Bone marrow (tissue), 2 donors: ENCODE measurements at regions not wholly inside any gene's neighbourhood (a gene's known extent, or its start where the extent isn't known, plus 50 kb on each side); places are given as distances from the start of the nearest gene placed in this dataset.

Experiments used
- DNase-seq, 2 donors: peaks; one replicate each; lab custom pipeline; 2025; lab: John Stamatoyannopoulos, UW

DNA sequence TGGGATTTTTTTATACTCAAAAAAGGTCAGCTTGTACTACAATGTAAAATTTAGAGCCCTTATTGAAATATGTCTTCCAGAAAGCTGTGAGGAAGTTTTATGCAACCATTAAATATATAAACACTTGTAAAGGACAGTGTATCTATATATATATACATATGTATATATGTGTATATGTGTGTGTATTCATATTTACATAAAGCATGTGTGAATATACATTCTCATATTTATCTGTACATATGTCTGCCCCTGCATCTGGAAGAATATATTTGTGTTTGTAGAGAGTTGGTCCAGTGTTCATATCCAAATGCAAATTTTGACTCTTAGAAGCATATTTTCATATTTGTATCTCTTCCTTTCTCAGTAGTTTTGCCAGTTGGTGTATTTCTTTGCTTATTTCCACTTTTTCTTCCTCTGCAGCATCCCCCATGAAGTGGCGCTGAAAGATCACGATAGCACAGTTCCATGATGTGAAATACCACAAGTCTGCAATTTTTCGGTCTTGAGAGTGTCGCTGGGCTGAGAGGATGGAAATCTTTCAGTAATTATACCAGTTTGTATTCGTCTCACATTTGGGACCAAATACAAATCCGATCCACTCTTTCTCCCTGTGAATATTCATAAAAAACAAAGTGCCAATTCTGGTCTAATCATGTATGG, 311.7 kb upstream of the DPH6 start:
- DNase-seq, result no peak

DNA sequence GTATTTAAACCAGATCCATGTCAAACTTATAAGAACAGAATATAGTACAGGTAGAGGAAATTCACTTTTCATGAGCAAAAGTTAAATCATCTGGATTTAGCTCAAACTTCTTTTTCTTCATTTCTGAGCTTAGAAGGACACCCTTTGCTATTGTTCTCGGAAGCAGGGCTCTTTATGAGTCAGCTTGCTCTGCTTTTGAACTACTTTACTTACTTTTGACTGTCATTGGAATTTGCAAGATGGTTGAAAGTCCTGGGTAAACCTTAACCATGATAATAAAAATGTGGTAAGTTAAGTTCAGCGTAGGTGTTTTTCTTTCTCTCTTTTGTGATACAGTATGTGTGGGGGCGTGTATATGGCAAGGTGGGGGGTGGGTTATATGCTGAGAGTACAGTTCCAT, 312.7 kb upstream of the DPH6 start:
- DNase-seq, result no peak

DNA sequence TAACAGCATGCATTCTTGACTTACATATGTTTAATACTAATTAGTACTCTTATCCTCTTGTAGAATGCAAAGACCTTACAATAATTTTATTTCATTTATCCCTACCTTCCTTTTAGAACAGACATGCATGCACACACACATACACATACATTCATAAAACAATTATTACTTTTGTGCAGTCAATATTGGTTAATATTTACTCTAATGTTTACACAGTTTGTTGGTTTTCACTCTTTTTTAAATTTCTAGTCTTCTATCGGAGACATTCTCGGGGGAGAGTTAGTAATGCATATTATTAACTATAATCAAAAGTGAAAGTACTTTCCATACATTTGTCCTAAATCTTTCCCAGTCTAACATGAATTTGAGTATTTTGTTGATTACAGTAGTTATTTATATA, 317.7 kb upstream of the DPH6 start:
- no peak for DNase-seq

DNA sequence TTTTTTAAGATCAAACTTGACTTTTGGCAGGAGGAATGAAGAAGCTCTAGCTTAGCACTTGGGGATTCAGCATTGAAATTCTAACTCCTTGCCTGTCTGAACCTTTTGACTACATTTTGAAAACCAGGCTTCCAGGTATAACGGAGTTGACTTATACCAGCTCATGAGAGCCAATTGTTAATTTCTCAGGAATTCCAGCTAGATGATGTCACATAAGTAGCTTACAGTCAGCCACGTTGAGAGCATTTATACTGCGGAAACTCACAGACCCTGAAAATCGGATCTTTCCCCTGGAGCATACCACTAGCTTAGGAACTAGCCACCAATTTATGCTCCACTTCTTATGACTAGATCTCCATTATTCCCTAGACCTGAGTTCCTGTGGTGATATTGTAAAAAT, 321.4 kb upstream of the DPH6 start:
- no peak for DNase-seq

DNA sequence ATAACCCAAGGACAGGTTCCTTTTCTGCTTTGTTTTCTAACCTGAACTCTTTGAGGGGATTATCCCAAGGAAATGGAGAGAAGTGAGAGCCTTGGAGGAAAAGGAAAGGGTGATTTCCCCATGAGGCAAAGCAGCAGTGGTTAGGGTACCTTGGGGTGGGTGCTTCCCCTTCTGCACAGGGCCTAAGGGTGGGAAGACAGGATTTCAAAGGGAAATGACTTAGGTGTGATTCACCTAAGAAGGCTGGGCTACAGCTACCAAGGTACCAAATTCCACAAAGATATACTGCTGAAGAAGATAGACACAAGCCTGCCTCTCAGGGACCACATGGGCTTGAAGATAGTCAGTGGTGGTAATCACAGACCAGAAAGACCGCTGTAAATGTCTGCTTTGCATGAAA, 325.3 kb upstream of the DPH6 start:
- no peak for DNase-seq

DNA sequence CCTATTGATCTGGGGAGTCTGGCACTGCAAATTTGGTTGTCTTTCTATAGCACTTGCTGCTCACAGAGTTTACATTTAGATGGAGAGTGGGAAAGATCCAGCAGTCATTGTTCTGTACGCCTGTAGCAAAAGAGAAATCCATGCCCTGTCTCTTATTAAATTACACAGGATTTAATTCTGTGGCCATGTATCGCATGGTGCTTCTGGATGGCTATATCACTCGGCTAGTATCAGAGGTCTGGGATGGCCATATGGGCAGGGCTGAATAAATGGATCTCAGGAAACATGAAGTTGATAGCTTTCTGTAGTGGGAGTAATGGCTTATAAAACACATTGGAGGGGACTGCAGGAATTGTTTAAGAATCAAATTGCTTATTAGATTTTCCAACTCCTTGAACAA, 325.8 kb upstream of the DPH6 start:
- no peak for DNase-seq

DNA sequence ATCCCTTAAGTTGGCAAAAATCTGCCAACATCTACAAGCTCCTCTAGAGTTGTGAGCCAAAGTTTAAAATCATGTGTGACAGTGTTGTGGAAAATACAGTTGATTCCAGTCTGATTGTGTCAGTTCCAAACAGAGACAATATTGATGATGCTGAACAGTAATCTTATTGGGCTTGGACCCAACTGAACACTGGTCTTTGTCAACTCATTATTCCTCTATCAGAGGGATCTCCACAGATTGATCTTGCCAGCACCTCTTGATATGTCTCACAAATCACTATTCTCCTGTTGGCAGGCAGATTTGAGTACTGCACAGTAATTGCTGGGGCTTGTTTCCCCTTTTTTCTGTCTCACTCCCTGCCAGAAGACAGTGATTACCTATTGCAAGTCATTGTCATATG, 326.6 kb upstream of the DPH6 start:
- no peak for DNase-seq

DNA sequence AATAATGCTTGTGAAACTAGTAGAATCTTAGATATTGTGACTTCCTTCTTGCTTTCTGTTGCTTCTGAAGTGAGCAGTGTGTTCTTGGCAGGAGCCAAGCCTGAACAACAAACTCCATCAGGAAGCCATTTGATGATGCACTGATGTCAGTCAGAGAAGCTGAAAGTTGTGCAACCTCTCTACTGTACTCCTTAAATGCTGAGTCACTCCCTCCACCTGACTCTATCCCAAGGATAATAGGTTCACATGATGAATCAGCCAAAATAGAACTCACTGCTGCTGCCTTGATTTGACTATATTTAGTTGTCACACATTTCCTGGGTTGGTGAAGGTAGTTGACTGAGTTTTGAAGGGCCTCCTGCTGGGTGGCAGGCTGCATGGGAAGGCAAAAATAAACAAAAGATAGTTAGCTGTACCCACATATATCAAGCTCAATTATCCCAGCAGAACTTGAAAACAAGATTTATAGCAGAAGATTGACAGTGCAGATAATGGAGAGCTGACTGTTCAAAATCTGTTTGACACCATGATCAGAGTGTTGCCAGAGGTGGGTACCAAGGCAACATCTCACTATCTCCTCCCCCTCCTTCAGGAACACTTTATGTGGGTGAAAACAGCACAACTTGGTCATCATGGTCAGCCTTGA, 328.4 kb upstream of the DPH6 start:
- no peak for DNase-seq

DNA sequence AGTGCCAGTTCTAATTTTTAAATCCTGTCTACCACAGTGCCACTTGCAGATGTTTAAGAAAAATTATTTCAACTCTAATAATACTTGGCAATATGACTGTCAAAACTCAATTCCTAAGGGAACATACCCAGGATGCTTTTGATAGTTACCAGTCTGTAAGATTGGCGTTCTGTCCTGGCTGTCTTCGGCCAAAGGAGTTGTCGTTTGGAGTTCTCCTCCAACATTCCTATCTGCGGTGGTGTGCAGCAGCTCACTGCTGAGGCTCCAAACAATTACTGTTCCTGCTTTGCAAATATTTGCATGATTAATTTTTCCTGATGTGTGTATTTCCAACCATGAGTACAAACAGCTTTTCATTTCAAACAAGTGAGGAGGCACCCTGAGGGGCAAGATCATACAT, 330.8 kb upstream of the DPH6 start:
- DNase-seq, result no peak

DNA sequence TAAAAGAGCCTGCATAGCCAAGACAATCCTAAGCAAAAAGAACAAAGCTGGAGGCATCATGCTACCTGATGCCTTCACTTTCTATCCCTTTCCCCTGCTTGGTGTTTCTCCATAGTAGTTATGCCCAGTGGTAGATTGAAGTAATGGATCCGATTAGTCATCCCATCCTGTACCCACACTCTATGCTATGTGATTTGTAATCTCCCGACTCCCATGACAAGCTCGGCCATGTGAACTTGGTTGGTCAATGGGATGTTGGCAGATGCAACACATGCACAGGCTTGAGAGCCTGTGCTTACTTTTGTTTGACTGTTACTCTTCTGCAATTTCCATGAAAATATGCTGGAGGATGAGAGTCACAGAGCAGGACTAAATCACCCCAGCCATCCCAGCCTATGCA, 334.9 kb upstream of the DPH6 start:
- no peak for DNase-seq

DNA sequence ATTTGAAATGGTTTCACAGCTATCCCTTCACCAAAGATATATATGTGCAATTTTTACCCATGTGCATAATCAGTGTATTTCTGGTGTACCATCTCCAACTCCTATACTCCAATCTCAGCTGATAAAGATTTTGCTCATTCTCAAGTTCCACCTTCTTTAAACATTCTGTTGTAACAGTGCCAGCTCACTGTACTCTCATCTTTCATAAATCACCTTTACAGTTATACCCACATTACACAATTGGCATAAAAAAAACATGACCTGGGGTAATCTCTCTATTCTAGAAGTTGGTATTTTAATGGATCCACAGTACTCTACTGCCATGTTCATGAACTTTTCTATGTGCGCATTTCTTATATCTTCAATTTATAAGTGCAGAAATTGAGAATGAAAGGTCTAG, 339.9 kb upstream of the DPH6 start:
- DNase-seq, result no peak

DNA sequence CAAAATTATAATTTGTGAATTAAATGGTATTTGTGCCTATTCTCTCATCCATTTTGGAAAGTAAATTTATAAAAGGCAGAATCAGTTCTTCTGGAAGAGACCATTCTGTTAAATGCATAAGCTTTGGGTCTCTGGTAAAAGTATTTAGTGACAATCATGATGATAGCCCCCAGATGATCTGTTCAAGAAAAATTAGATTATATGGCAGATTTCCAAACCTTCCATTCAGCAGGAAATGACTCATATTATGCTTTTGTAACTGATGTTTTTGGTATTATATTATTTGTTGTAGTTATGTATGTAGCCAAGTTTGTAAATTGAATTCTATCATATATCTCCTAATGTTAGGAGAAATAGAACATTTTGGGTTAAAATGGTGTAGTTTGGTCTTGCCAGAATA, 340.8 kb upstream of the DPH6 start:
- no peak for DNase-seq

DNA sequence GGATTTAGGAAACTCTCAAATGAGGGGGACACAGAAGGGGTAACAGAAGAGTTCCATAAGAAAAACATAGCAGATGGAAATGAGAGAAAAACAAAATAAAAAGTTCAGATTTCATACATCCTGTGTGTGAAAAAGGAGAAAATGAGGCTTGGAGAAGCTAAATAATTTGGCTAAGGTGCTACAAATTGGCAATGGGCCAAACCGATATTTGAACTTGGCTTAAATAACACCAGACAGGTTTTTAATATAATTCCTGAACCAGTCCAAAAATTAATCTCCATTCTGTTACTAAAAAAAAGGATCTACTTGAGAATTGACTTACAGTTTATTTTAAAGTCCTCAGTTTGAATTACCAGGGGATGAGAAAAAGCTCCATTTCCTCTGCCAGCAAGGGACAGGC, 342.9 kb upstream of the DPH6 start:
- DNase-seq, result no peak

DNA sequence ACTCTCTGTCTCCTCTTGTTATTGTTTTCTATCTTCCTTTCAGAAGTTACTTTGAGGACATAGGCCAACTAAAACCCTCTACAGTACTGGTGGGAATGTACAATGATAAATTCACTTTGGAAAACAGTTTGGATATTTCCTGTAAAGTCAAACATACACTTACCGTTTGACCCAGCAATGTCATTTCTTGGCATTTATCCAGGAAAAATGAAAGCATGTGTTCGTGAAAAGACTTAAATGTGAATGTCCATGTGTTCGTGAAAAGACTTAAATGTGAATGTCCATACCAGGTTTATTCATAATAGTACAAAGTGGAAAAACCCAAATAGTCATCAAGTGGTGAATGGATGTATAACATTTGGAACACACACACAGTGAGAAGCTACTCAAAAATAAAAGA, 361.5 kb upstream of the DPH6 start:
- no peak for DNase-seq

DNA sequence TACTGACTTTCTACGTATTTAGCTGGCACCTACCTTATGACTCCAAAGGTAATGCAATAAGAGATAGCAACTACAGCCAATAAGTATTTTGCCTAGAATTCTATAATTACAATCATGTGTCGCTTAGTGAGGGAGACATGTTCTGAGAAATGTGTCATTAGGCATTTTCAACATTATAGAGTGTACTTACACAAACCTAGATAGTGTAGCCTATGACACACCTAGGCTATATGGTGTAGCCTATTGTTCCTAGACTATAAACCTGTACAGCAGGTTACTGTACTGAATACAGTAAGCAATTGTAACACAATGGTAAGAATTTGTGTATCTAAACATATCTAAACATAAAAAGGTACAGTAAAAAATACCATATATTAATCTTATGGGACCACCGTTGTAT, 363.4 kb upstream of the DPH6 start:
- DNase-seq, result no peak

DNA sequence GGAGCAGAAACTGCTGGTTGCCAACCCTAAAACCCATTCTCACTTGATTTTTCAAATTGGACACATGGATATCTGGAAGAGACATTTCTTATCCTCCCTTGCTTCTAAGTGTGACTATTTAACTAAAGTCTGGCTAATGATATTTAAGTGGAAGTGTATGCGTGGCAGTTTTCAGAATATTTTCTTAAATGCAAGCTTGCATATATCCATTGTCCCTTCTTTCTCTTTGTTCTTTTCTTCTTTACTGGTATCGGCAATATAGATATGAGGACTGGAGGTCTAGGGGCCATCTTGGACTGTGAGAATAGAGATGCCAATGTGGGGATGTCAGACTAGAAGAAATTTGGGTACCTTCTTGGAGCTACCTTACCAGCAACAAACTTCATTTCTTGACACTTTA, 364.3 kb upstream of the DPH6 start:
- DNase-seq, result no peak

DNA sequence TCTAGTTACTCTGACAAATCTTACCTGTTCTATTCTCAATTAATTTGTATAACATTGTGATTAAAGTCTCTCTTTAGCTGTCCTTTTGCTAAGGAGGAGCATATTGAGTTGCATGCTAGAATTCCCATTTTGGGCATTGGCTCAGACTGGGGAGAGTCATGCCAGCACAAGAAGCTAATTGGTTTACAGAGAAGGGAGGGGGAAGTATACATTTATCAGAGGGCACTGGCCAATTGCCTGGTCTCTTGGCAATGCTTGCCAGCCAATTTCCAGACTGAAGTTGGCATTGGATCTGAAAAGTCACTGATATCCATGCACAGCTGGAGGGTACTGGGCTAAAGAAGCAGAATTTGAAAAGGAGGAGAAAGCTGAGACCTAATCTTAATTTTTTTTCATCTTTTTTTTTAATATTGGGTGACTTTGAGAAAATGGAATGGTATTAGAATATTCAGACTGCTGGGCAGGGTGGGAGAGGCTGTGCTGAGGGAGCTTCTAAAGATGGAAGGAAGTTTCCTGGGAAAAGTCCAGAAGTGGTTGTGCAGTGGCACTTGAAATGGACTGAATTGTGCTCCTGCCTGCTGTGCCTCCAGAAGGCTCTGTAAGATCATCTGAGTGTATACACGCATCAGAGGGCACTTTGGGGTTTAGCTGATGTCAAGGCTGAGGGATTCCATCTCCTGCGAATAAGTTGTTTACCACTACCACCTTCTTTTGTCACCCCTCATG, 365.2 kb upstream of the DPH6 start:
- DNase-seq, result no peak

DNA sequence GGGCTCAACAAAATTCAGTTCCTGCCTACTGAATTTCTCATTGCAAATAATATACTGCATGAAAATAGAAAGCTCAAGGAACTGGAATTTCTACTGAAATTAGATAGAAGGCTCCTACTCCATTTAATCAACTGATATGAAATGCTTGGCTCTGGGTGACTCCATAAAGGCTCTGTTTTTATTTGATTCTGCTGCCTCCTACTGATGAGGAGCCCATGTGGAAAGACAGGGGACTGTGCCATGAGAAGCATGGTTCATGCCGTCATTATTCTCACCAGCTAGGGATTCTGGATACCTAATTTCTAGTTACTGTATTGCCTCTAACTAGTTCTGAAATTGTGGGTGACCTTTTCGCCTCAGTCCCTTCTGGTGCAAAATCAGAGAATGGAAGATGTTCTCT, 366.2 kb upstream of the DPH6 start:
- no peak for DNase-seq

DNA sequence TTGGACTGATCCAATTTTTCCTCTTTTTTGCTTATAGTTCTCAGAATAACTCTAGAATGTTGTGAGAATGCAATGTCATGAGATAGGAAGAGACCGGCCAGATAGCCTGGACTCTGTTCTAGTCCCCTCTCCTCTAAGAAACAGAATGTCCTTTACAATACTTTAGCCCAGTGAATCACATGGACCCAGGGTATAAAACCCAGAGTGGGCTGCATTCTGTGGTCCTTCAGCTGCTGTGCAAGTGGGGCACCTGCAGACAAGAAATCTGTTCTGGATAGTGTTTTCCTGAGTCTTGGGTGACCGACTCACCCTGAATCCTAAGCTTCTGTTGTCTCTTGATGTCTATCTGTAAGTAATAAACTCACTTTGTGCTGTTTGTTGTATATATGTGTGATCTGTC, 368.6 kb upstream of the DPH6 start:
- no peak for DNase-seq

DNA sequence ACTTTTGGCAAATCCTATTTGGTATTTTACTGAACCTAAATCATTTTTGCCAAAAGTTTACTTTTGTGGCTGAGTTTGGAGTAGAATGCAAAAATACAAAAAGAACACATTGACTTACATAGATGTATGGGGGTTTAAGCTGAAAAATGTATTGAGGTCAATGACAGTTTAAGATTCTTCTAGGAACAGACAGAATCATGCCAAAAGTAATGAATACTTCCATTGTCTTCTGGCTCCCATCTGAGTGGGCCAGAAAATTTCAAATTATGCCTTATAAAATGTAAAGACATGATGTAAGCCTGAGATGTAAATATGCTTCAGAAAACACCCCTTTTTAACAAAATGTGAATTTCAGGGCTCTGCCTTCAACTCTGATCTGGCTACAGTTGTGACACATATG, 375.1 kb upstream of the DPH6 start:
- DNase-seq, result no peak

DNA sequence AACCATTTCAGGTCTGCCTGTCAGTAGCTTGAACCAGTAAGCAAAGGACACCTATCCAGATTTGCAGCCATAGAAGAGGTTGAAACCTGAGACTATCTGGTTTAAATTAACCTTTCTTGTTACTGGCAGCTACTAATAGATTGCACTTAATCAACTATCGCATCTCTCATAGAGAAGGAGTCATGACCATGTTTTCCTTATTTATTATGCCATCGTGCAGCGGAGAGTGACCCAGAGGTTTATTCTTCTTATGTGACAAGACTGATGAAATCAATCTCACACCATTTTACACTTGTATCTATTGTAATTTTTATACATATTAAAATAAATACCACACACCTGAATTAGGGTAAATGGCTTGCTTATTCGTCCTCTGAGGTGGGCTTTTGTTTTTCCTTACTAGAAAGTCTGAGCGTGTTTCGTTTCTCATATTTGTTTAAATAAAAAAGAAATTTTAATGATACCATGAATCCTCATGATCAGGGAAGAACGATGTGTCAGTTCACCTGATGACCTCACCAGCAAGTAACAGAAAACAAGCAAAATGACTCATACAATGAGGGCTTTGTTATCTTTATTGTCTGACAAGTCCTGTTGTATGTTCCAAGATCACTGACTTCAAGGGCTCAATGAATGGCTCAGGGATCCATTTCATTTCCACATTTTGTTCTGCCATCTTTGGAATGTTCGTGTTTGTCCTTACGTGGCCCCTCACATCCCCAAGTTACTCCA, 379.5 kb upstream of the DPH6 start:
- no peak for DNase-seq

DNA sequence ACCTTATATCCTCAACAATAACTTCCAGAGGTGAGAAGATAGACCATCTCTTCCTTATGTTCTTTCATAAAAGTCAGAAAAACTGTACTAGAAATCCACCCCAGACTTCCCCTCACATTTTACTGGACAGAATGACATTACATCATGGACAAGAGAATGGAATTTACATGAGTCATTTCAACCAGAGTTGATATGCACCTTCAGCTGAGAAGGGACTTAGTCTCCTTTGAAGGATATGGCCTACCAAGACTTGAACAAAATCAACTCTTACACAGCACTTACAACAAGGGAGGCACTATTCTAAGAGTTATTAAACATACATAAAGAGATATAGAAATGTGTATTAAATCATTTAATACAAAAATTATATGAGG, 380.0 kb upstream of the DPH6 start:
- no peak for DNase-seq

DNA sequence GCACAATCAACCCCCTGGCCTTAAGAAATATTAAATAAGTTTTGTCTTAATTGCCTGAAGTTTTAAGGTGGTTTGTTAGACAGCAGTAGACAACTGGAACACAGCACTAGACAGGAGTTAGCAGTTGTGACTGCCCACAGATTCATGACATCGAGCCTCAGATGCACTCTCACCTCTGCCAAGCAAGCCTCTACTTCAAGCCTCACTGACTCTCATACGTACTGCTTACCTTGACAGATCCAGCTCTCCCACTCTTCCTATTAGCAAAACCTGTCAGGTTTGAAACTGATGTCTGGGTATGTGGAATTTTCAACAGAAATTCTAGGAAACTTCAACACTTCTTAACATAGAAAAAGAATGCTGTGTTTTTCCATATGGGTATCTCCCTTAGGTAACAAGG, 382.9 kb upstream of the DPH6 start:
- DNase-seq, result no peak
